ENCODE measurements at regions not wholly inside any gene's neighbourhood (a gene's known extent, or its start where the extent isn't known, plus 50 kb on each side); places are given as distances from the start of the nearest gene placed in this dataset.

DNA sequence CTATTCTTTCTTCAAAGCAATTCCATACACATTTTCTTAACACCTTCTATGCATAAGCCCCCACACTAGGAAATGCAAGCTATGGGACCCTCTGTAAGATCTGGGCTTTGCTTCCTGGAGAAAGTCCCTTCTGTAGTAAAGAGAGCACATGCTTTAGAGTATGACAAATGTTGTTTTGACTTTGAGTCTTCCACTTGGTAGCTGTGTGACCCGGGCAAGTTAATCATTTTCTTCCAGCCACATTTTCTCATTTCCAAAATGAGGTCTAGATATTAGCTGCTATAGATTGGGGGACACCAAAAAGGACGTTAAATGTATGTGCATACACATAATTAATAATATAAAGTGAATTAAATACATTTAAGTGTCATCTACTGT, 334.0 kb downstream of the NFIB start:
- Histone ChIP-seq H3K27me3 (no peaks in the 10 kb centered on the region), H3K4me3 (ENCODE audit: low read depth, low read length) (no peak overlapping the region), H3K36me3 (no peaks in the 10 kb centered on the region), H3K4me1 (no peaks in the 10 kb centered on the region), H3K9me3 (no peaks in the 10 kb centered on the region)
- DNase-seq = no peak
- TF ChIP-seq, protein P1, sequence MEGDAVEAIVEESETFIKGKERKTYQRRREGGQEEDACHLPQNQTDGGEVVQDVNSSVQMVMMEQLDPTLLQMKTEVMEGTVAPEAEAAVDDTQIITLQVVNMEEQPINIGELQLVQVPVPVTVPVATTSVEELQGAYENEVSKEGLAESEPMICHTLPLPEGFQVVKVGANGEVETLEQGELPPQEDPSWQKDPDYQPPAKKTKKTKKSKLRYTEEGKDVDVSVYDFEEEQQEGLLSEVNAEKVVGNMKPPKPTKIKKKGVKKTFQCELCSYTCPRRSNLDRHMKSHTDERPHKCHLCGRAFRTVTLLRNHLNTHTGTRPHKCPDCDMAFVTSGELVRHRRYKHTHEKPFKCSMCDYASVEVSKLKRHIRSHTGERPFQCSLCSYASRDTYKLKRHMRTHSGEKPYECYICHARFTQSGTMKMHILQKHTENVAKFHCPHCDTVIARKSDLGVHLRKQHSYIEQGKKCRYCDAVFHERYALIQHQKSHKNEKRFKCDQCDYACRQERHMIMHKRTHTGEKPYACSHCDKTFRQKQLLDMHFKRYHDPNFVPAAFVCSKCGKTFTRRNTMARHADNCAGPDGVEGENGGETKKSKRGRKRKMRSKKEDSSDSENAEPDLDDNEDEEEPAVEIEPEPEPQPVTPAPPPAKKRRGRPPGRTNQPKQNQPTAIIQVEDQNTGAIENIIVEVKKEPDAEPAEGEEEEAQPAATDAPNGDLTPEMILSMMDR (IDR thresholded peaks at IDR 0.05; ENCODE audit: low read depth, low read length) = no peak

DNA sequence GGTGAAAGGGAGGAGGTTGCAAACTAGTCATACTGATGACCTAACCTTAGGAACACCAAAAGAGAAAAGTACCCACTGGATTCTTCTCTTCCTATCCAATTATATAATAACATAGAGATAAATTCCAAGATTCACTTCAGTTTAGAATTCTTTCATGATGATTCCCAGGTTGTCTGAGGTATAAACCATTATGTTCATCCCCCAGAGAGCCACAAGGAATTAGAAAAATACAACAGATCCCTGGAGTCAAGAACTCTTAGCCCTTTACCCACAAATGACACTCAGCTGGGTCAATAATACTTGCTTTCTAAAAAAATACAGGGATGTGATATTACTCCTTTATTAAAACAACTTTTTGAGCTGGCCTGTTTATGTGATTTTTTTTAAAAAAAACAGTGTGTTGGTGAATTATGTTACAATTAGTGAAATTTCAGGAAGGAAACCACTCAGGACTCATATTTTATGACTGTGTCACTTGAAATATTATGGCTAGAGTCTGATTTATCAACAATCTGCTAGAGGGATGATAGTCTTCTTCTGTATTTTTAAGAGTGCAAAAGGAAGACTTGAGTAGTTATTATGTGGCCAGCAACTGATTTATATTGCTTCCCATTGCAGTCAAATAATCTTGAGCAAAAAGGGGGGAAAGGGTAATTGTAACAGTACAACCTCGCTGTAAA, 338.2 kb downstream of the NFIB start:
- no peak overlapping the region for H3K4me3 ChIP-seq (ENCODE audit: low read depth, low read length)
- peaks cover 16% of the 10 kb centered on the region; the same call in 1 of the 2 replicates for H3K4me1 ChIP-seq
- no peak for DNase-seq
- no peaks in the 10 kb centered on the region for H3K9me3 ChIP-seq
- H3K27me3 ChIP-seq = no peaks in the 10 kb centered on the region
- H3K36me3 ChIP-seq = no peaks in the 10 kb centered on the region
- TF ChIP-seq, protein P1 (IDR thresholded peaks at IDR 0.05; ENCODE audit: low read depth, low read length) = no peak

DNA sequence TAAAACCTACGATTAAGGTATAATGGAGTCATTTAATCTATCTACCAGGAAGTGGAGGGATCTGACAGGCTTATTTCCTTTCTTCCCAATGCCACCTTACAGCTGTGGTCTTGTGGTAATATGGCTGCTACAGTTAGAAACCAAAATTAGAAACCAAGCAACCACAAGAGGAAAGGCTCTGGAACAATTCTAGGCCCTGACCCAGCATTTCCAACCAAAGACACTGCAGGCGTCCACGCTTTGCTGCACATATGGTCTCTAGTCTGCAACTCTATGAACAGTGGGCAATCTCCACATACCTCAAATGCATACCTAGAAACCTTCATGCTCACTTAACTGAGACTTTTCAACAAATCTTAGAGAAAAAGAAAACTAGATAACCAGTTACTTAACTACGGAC, 339.1 kb downstream of the NFIB start:
- Histone ChIP-seq H3K36me3 (no peaks in the 10 kb centered on the region), H3K4me3 (ENCODE audit: low read depth, low read length) (no peak overlapping the region), H3K4me1 (peaks cover 21% of the 10 kb centered on the region; the same call in 1 of the 2 replicates), H3K27me3 (no peaks in the 10 kb centered on the region), H3K9me3 (no peaks in the 10 kb centered on the region)
- no peak for DNase-seq
- TF ChIP-seq, protein P1 (IDR thresholded peaks at IDR 0.05; ENCODE audit: low read depth, low read length) = no peak

DNA sequence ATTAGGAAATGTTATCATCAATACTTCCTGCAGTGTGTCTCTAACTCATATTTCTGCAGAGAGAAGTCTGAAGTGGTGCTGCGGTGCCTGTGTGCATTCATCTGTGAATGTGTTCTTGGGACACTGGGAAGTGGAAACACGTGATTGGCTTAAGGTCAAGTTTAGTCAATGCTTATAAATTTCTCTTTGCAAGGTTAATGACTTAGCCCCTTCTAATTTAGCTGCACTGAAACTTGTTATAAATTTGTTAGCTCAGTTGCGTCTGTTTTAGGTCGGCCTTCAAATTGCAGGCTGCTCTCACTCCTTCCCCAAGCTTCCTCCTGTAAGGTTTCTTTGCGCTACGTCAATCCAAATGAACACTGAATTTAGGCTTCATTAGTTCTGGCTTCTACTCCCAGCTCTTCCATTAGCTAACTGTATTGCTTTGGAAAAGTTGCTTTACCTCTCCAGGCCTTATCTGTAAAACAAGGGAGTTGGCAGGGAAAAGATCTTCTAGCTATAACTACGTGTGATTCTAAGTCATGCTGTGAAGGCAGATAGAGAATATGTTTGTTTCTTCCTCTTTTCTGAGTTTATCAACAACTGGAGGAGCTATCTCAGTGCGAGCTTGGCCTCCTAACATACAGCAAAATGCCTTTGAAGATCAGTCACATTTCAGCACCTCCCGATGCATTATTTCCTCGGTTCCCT, 341.8 kb downstream of the NFIB start:
- TF ChIP-seq, protein P1 (IDR thresholded peaks at IDR 0.05; ENCODE audit: low read depth, low read length) = no peak
- H3K27me3 ChIP-seq = no peaks in the 10 kb centered on the region
- H3K4me3 ChIP-seq (ENCODE audit: low read depth, low read length) = no peak overlapping the region
- H3K4me1 ChIP-seq = peaks cover 22% of the 10 kb centered on the region; the same call in 1 of the 2 replicates
- no peak for DNase-seq
- no peaks in the 10 kb centered on the region for H3K9me3 ChIP-seq
- H3K36me3 ChIP-seq = no peaks in the 10 kb centered on the region

DNA sequence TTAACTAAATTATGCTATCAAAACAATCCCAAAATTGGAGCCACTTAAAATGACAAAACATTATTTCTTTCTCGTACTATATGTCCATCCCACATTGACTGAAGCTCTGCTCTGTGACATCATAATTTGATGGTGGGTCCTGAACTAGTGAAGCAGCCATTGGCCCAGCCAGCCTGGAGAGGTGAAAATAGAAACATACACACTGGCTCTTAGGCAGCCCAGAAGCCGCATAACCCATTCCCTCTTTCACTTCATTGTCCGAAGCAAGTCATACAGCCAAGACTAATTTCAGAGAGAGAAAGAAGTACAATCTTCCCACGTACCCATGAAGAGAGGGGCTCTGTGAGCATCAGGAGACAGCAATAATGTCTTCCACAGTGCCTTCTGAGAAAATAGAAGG, 342.5 kb downstream of the NFIB start:
- no peaks in the 10 kb centered on the region for H3K27me3 ChIP-seq
- no peaks in the 10 kb centered on the region for H3K36me3 ChIP-seq
- peaks cover 22% of the 10 kb centered on the region; the same call in 1 of the 2 replicates for H3K4me1 ChIP-seq
- no peak overlapping the region for H3K4me3 ChIP-seq (ENCODE audit: low read depth, low read length)
- no peak for DNase-seq
- TF ChIP-seq, protein P1 (IDR thresholded peaks at IDR 0.05; ENCODE audit: low read depth, low read length) = no peak
- no peaks in the 10 kb centered on the region for H3K9me3 ChIP-seq

DNA sequence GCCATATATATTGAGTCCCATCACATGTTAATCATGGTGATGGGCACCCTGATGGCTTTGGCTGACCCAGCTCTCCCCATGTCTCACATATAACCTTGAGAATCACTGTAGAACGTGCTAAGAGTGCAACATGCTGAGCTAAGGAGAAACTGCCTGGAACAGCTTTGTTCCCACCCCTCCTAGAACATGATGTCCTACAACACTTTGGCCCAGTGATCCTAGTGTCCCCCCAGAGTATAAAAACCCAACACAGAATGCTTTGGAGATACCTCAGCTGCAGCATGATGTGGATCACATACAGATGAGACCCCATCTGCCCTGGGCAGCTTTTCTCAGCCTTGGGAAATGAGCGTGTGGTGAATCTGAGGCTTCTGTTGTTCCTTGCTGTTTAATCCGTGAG, 343.5 kb downstream of the NFIB start:
- Histone ChIP-seq H3K4me3 (ENCODE audit: low read depth, low read length) (no peak overlapping the region), H3K9me3 (no peaks in the 10 kb centered on the region), H3K4me1 (peaks cover 22% of the 10 kb centered on the region; the same call in 1 of the 2 replicates), H3K36me3 (no peaks in the 10 kb centered on the region), H3K27me3 (no peaks in the 10 kb centered on the region)
- DNase-seq = no peak
- TF ChIP-seq, protein P1 (IDR thresholded peaks at IDR 0.05; ENCODE audit: low read depth, low read length) = no peak

All from BE2C (cell line).